K562 (cell line): ENCODE measurements at regions not wholly inside any gene's neighbourhood (a gene's known extent, or its start where the extent isn't known, plus 50 kb on each side); places are given as distances from the start of the nearest gene placed in this dataset.

Source experiments
- ATAC-seq: fragments of 200-7000 bp; cut with Tn5 transposase; 3 replicates; pipeline ENCODE4 v1.9.1; 2020; ENCODE audit warnings: moderate library complexity
- BruUV-seq: library from RNA; stranded (reverse); fragments of 400-500 nt; replicated peaks from 2 replicates; lab custom pipeline; 2021; lab: Mats Ljungman, UMichigan
- CTCF ChIA-PET: fragments of 300-600 bp; formaldehyde crosslinking; extraction: SDS; loops from one replicate; lab custom pipeline; 2021; ENCODE audit warnings: low intra/inter-chr PET ratio; lab: Yijun Ruan, JAX
- POLR2A ChIA-PET: fragments of 300-600, 350-650 bp; sonication (Branson Sonifier 250); formaldehyde crosslinking; extraction: SDS; loops from one replicate; lab custom pipeline; 2021; ENCODE audit warnings: antibody characterized with exemption, inconsistent platforms; lab: Yijun Ruan, JAX
- DNase-seq, 4 experiments: peaks; one replicate each; pipeline versions ENCODE4 v3.0.0 to v3.0.0-alpha.2; 2011 to 2018; ENCODE audit warnings: low spot score in 3 of 4, mixed read lengths in 3 of 4; ENCODE audit errors: extremely low read depth in 1 of 4
- FAIRE-seq: peaks from 2 replicates; lab custom pipeline; 2011; peaks lifted over from hg19 to GRCh38; lab: Jason Lieb, UNC
- H2AFZ ChIP-seq: 2 replicates; pipeline ENCODE4 v1.6.0; 2011; ENCODE audit warnings: low read depth, low read length, control low read depth, inconsistent platforms
- H3K27ac ChIP-seq: fragments of 200-600 bp; 3 replicates; pipeline ENCODE4 v1.8.0; 2011; ENCODE audit warnings: low read depth, mild to moderate bottlenecking, control low read depth, inconsistent platforms, low read length, moderate library complexity, mixed read lengths; ENCODE audit errors: extremely low read depth
- H3K27me3 ChIP-seq, 2 experiments: fragments of 300-600 bp in 1 of 2; 2 replicates in 1 of 2; 3 replicates in 1 of 2; pipeline versions ENCODE4 v1.6.0 to v1.8.0; 2011; ENCODE audit warnings: inconsistent platforms in 2 of 2, low read length in 2 of 2, mild to moderate bottlenecking in 1 of 2, mixed read lengths in 1 of 2, moderate library complexity in 1 of 2; ENCODE audit not compliant: control insufficient read depth in 2 of 2, insufficient read depth in 2 of 2
- H3K36me3 ChIP-seq: fragments of 300-600 bp; 3 replicates; pipeline ENCODE4 v1.8.0; 2011; ENCODE audit warnings: mild to moderate bottlenecking, low read length, inconsistent platforms; ENCODE audit not compliant: control insufficient read depth, insufficient read depth
- H3K4me1 ChIP-seq, 2 experiments: fragments of 200-600 bp in 1 of 2; replicated peaks in 1 of 2; 2 replicates in 1 of 2; 3 replicates in 1 of 2; pipeline versions ENCODE4 v1.5.1 to v1.8.0; 2011; ENCODE audit warnings: inconsistent platforms in 2 of 2, low read length in 2 of 2, mild to moderate bottlenecking in 1 of 2, mixed read lengths in 1 of 2, moderate library complexity in 1 of 2; ENCODE audit not compliant: control insufficient read depth in 2 of 2, insufficient read depth in 2 of 2
- H3K4me2 ChIP-seq: 2 replicates; pipeline ENCODE4 v1.6.1; 2011; ENCODE audit warnings: low read length, control low read depth, inconsistent platforms, mixed read lengths; ENCODE audit not compliant: insufficient read depth
- H3K4me3 ChIP-seq: fragments of 200-600 bp; sonication (generic), shearing (Covaris generic); 2 replicates; pipeline ENCODE4 v1.5.1; 2016; ENCODE audit warnings: control low read depth, inconsistent platforms
- H3K79me2 ChIP-seq: fragments of 200-600 bp; 3 replicates; pipeline ENCODE4 v1.8.0; 2011; ENCODE audit warnings: low read length, inconsistent platforms; ENCODE audit not compliant: control insufficient read depth, insufficient read depth
- H3K9ac ChIP-seq, 2 experiments: 2 replicates each; pipeline versions ENCODE4 v1.6.0 to v1.6.1; 2011; ENCODE audit warnings: low read depth in 2 of 2, low read length in 2 of 2, control low read depth in 1 of 2, inconsistent platforms in 1 of 2, mild to moderate bottlenecking in 1 of 2, mixed read lengths in 1 of 2; ENCODE audit not compliant: insufficient read depth in 1 of 2
- H3K9me1 ChIP-seq: one replicate; pipeline ENCODE4 v1.6.0; 2011; ENCODE audit warnings: inconsistent platforms, mild to moderate bottlenecking, low read length, moderate library complexity; ENCODE audit not compliant: control insufficient read depth, insufficient read depth
- H3K9me3 ChIP-seq: replicated peaks from 2 replicates; pipeline ENCODE4 v1.5.1; 2011; ENCODE audit warnings: low read depth, low read length, inconsistent platforms; ENCODE audit not compliant: control insufficient read depth, insufficient read depth
- H4K20me1 ChIP-seq: replicated peaks from 2 replicates; pipeline ENCODE4 v1.6.1; 2011; ENCODE audit warnings: low read length, inconsistent platforms, mixed read lengths; ENCODE audit not compliant: control insufficient read depth, insufficient read depth
- BACH1 ChIP-seq: fragments of 200-800 bp; sonication (Bioruptor generic); IDR thresholded peaks from 2 replicates; pipeline ENCODE4 v1.6.1; 2016; ENCODE audit warnings: missing genetic modification characterization, missing compliant biosample characterization
- CBX5 ChIP-seq: IDR thresholded peaks from 2 replicates; pipeline ENCODE4 v1.6.1; 2014; ENCODE audit warnings: low read depth, borderline replicate concordance
- FOXP1 ChIP-seq: sonication (generic); formaldehyde crosslinking; IDR thresholded peaks from 2 replicates; pipeline ENCODE4 v1.8.0; 2022; ENCODE audit warnings: mild to moderate bottlenecking, missing genetic modification reagents
- TAF15 ChIP-seq: fragments of 200-400 bp; formaldehyde crosslinking; IDR thresholded peaks from 2 replicates; pipeline ENCODE4 v1.6.1; 2017; ENCODE audit warnings: mild to moderate bottlenecking, low read depth, low read length, moderate library complexity
- TCF7L2 ChIP-seq: fragments of 150-350 bp; IDR thresholded peaks from 2 replicates; pipeline ENCODE4 v1.6.1; 2016; ENCODE audit warnings: low read depth, mild to moderate bottlenecking, low read length, moderate library complexity
- ZNF436 ChIP-seq: fragments of 250-450, 450-650 bp; sonication (Bioruptor Pico); formaldehyde crosslinking; IDR thresholded peaks from 2 replicates; pipeline ENCODE4 v1.7.0; 2020; ENCODE audit warnings: mild to moderate bottlenecking
- ZNF586 ChIP-seq: fragments of 450-650 bp; formaldehyde crosslinking; conservative IDR thresholded peaks from 2 replicates; pipeline ENCODE4 v1.4.0; 2020; ENCODE audit warnings: mild to moderate bottlenecking, moderate library complexity
- WGBS: fragments of 100-300 bp; shearing (Covaris generic); methylation state at CpG from one replicate; pipeline ENCODE4 v1.1.6; 2016; ENCODE audit warnings: low coverage, mixed read lengths; ENCODE audit not compliant: insufficient coverage; ENCODE audit errors: missing lambda C conversion rate; 5-methylcytosine and 5-hydroxymethylcytosine counted together
- in situ Hi-C: fragments of 300-500 bp; cut with MboI; formaldehyde crosslinking; loops from 4 replicates; pipeline ENCODE4 v1.15.0; 2018; ENCODE audit warnings: inconsistent platforms, mixed read lengths
- intact Hi-C: fragments of 100-400 bp; cut with micrococcal nuclease; formaldehyde crosslinking; loops from 2 replicates; pipeline ENCODE4 v1.14.2; 2022
- TF ChIP-seq, protein P1 (sequence below): sonication (generic); formaldehyde crosslinking; IDR thresholded peaks from 2 replicates; pipeline ENCODE4 v1.8.1; 2023; ENCODE audit warnings: mild to moderate bottlenecking, missing genetic modification reagents
- TF ChIP-seq, protein P2 (sequence below): sonication (generic); formaldehyde crosslinking; IDR thresholded peaks from 2 replicates; pipeline ENCODE4 v1.8.0; 2022; ENCODE audit warnings: mild to moderate bottlenecking, low read depth, missing genetic modification reagents
- TF ChIP-seq, protein P3 (sequence below): fragments of 450-650 bp; IDR thresholded peaks from 2 replicates; pipeline ENCODE4 v1.6.1; 2016; ENCODE audit warnings: low read depth
- TF ChIP-seq, protein P4 (sequence below): fragments of 450-650 bp; formaldehyde crosslinking; conservative IDR thresholded peaks from 2 replicates; pipeline ENCODE4 v1.4.0; 2022; ENCODE audit warnings: mild to moderate bottlenecking, missing genetic modification characterization

DNA sequence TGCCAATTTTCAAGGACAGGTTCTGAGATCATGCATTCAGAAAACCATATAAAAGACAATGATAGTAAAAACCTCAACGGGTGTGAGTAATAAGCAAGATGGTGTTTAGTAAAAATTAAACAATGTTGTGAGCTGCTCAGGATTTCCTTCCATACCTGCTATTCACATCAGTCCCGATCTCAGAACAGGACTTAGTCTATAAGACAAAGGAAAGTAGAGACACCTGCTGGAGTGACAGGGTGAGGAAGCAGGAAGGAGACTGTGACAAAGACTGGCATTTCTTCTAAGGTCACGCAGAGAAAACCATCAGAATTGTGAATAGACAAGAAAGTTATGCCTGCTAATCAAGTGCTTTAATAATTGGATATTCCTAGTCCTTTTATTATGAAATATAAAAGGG, 648.0 kb downstream of the DACH1 start:
- FAIRE-seq (no peak), DNase-seq (no peak), ATAC-seq (no peak)
- Histone ChIP-seq H3K4me3 (no peak overlapping the region), H3K9me3 (no peaks in the 10 kb centered on the region), H4K20me1 (no peaks in the 10 kb centered on the region), H3K36me3 (no peaks in the 10 kb centered on the region), H3K4me1 (no peaks in the 10 kb centered on the region), H3K9ac (no peak overlapping the region), H3K9me1 (no peaks in the 10 kb centered on the region), H2AFZ (no peak overlapping the region), H3K4me2 (no peak overlapping the region), H3K27me3 (no peaks in the 10 kb centered on the region), H3K27ac (no peak overlapping the region), H3K79me2 (no peaks in the 10 kb centered on the region)
- in situ Hi-C loops (no loop called here), intact Hi-C loops (no loop called here)
- POLR2A ChIA-PET: no interaction called here
- WGBS: 3% methylated on average over 3 of the region's 3 CpGs
- BruUV-seq: no TSS peak
- CTCF ChIA-PET: no interaction called here
- TF ChIP-seq, protein P1, sequence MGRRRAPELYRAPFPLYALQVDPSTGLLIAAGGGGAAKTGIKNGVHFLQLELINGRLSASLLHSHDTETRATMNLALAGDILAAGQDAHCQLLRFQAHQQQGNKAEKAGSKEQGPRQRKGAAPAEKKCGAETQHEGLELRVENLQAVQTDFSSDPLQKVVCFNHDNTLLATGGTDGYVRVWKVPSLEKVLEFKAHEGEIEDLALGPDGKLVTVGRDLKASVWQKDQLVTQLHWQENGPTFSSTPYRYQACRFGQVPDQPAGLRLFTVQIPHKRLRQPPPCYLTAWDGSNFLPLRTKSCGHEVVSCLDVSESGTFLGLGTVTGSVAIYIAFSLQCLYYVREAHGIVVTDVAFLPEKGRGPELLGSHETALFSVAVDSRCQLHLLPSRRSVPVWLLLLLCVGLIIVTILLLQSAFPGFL (CRISPR knock-in tag): no peak
- TF ChIP-seq, protein P2, sequence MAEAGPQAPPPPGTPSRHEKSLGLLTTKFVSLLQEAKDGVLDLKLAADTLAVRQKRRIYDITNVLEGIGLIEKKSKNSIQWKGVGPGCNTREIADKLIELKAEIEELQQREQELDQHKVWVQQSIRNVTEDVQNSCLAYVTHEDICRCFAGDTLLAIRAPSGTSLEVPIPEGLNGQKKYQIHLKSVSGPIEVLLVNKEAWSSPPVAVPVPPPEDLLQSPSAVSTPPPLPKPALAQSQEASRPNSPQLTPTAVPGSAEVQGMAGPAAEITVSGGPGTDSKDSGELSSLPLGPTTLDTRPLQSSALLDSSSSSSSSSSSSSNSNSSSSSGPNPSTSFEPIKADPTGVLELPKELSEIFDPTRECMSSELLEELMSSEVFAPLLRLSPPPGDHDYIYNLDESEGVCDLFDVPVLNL (CRISPR knock-in tag): no peak
- TF ChIP-seq ZNF436 (no peak), TCF7L2 (no peak), BACH1 (tag) (no peak), TAF15 (no peak), FOXP1 (CRISPR knock-in tag) (no peak), CBX5 (no peak), ZNF586 (no peak)
- TF ChIP-seq, protein P3, sequence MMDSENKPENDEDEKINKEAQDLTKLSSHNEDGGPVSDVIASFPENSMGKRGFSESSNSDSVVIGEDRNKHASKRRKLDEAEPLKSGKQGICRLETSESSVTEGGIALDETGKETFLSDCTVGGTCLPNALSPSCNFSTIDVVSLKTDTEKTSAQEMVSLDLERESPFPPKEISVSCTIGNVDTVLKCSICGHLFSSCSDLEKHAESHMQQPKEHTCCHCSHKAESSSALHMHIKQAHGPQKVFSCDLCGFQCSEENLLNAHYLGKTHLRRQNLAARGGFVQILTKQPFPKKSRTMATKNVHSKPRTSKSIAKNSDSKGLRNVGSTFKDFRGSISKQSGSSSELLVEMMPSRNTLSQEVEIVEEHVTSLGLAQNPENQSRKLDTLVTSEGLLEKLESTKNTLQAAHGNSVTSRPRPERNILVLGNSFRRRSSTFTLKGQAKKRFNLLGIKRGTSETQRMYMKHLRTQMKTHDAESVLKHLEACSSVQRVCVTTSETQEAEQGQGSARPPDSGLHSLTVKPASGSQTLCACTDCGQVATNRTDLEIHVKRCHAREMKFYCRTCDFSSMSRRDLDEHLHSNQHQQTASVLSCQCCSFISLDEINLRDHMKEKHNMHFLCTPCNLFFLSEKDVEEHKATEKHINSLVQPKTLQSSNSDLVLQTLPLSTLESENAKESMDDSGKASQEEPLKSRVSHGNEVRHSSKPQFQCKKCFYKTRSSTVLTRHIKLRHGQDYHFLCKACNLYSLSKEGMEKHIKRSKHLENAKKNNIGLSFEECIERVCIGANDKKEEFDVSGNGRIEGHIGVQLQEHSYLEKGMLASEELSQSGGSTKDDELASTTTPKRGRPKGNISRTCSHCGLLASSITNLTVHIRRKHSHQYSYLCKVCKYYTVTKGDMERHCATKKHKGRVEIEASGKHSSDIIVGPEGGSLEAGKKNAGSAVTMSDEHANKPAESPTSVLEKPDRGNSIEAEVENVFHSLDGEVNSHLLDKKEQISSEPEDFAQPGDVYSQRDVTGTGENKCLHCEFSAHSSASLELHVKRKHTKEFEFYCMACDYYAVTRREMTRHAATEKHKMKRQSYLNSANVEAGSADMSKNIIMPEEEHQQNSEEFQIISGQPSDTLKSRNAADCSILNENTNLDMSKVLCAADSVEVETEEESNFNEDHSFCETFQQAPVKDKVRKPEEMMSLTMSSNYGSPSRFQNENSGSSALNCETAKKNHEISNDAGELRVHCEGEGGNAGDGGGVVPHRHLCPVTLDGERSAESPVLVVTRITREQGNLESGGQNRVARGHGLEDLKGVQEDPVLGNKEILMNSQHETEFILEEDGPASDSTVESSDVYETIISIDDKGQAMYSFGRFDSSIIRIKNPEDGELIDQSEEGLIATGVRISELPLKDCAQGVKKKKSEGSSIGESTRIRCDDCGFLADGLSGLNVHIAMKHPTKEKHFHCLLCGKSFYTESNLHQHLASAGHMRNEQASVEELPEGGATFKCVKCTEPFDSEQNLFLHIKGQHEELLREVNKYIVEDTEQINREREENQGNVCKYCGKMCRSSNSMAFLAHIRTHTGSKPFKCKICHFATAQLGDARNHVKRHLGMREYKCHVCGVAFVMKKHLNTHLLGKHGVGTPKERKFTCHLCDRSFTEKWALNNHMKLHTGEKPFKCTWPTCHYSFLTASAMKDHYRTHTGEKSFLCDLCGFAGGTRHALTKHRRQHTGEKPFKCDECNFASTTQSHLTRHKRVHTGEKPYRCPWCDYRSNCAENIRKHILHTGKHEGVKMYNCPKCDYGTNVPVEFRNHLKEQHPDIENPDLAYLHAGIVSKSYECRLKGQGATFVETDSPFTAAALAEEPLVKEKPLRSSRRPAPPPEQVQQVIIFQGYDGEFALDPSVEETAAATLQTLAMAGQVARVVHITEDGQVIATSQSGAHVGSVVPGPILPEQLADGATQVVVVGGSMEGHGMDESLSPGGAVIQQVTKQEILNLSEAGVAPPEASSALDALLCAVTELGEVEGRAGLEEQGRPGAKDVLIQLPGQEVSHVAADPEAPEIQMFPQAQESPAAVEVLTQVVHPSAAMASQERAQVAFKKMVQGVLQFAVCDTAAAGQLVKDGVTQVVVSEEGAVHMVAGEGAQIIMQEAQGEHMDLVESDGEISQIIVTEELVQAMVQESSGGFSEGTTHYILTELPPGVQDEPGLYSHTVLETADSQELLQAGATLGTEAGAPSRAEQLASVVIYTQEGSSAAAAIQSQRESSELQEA: no peak
- TF ChIP-seq, protein P4, sequence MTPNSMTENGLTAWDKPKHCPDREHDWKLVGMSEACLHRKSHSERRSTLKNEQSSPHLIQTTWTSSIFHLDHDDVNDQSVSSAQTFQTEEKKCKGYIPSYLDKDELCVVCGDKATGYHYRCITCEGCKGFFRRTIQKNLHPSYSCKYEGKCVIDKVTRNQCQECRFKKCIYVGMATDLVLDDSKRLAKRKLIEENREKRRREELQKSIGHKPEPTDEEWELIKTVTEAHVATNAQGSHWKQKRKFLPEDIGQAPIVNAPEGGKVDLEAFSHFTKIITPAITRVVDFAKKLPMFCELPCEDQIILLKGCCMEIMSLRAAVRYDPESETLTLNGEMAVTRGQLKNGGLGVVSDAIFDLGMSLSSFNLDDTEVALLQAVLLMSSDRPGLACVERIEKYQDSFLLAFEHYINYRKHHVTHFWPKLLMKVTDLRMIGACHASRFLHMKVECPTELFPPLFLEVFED: no peak
